ENCODE measurements at regions not wholly inside any gene's neighbourhood (a gene's known extent, or its start where the extent isn't known, plus 50 kb on each side); places are given as distances from the start of the nearest gene placed in this dataset.
"Not testable (repeated sequence)": the region's sequence is repeated elsewhere in the genome, so short reads cannot be mapped to it uniquely, and the experiment has no call there.

DNA sequence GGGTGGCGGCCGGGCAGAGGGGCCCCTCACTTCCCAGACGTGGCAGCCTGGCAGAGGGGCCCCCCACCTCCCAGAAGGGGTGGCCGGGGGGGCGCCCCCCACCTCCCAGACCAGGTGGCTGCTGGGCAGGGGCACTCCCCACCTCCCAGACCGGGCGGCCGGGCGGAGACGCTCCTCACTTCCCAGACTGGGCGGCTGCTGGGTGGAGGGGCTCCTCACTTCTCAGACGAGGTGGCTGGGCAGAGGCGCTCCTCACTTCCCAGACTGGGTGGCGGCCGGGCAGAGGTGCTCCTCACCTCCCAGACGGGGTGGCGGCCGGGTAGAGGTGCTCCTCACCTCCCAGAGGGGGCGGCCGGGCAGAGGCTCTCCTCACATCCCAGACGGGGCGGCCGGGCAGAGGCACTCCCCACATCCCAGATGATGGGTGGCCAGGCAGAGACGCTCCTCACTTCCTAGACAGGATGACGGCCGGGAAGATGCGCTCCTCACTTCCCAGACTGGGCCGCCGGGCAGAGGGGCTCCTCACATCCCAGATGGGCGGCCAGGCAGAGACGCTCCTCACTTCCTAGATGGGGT is 303.2 kb upstream of the DIPK2B start:
- not testable (repeated sequence) for DNase-seq (ENCODE audit: low read depth)

- DNase-seq (ENCODE audit: low read depth), result no peak
Observed at GRCh38 chrX:45502396-45502795, 301.7 kb upstream of the DIPK2B start.

DNA sequence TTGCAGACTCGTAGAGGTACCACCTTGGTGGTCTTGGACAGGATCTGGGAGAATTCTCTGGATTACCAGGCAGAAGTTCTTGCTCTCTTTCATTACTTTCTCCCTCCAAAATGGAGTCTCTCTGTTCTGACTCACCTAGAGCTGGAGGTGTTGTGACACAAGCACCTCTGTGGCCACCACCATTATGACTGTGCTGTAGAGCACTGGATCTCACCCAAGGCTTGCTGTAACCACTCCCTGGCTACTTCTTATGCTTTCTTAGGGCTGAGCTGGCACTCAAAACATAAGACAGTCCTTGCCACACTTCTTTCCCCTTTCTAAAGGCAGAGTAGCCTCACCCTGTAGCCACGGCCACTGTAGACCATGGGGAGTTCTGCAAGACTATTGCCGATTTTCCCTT is 296.6 kb upstream of the DIPK2B start:
- peak; percentile 33 for DNase-seq (ENCODE audit: low read depth)

DNA sequence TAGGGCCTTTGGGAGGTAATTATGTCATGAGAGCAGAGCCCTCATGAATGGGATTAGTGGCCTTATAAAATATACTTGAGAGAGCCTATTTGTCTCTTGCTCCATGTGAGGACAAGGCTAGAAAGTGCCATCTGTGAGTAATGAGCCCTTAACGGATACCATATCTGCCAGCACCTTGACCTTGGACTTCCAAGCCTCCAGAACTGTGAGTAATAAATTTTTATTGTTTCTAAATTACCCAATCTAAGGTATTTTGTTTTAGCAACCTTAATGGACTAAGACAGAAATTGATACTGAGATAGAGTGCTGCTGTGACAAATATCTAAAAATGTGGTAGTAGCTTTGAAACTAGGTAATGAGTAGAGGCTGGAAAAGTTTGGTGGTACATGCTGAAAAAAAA is 285.0 kb upstream of the DIPK2B start:
- no peak for DNase-seq (ENCODE audit: low read depth)

DNA sequence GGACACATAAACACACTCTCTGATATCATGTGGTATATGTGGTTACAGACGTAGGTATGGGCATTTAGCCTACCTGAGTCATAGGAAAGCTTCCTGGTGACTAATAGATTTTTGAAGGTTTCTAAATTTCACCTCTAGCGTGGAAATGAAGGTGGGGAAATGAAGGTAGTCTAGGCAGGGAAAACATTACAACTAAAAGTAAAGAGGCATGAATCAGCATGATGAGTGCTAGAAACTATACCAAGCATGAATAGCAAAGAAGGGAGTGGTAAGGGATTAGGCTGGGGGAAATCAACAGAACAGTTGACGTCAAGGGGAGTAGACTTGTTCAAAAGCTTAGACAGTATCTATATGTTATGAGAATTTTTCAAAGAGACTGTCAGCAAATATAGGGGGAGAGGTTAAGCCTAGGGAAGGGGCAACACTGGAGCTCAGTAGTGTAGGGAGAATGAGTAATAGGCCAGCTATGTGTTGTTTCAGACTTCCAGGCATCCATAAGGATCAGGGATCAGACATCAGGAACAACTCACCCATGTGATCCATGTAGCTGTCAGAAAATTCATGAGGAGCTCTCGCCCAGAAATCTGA is 279.3 kb upstream of the DIPK2B start:
- DNase-seq (ENCODE audit: low read depth), result peak; percentile 84

DNA sequence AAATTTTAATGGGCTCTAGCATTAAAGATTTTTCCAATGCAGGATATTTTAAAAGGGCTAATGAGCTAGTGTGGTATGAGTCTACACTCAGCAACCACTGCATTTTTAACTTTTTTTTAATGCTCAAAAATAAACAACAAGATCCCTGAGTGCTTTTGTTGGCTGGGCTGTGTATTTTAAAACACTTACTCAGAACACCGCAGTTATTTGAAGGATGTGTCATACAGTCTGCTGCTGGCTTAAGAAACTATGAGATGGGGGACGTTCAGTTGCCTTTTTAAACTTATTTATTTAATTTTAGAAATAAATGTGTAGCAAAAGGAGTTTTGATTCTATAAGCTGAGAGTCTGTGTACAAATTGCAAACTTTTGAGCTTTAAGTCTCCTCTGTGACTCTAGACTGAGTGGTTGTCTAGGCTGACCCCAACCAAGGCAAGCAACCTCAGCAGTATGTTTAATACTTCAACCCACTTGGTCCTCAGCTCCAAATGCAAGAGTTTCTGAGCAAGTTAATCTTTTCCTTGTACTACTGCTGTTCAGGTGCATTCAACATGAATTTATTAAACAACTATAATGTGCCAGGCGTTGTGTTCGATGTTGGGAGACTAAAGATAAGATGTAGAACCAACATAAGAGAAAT is 278.6 kb upstream of the DIPK2B start:
- peak; percentile 89 for DNase-seq (ENCODE audit: low read depth)

- peak; percentile 68 for DNase-seq (ENCODE audit: low read depth)
Observed at GRCh38 chrX:45472968-45473367, 272.3 kb upstream of the DIPK2B start.

GRCh38 chrX:45467537-45467936 is 266.9 kb upstream of the DIPK2B start:
- not testable (repeated sequence) for DNase-seq (ENCODE audit: low read depth)

DNA sequence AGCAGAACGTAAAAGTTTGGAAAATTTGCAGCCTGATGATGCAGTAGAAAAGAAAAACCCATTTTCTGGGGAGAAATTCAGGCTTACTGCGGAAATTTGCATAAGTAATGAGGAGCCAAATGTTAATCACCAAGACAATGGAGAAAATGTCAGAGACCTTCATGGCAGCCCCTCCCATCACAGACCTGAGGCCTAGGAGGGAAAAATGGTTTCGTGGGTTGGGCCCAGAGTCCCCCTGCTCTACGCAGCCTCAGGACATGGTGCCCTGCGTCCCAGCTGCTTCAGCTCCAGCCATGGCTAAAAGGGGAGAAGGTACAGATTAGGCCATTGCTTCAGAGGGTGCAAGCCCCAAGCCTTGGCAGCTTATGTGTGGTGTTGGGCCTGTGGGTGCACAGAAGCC is 255.1 kb upstream of the DIPK2B start:
- not testable (repeated sequence) for DNase-seq (ENCODE audit: low read depth)

DNA sequence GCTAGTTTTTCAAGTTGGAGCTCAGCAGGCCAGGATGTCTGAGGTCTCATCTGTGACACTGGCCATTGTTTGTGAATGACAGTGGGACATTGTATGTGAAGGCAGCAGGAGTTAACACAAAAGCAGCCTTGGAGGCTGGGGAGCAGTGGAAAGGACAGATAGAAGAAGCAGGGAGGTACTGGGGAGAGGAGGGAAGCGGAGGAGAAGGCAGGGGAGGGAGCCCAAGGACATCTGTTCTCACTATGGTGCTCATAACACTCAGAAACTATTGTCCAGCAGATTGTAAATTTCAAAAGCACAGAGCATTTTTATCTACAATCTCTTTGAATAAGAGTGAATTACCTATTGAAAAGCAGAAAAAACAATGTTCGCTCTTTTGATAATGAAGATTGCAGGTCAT is 253.6 kb upstream of the DIPK2B start:
- DNase-seq (ENCODE audit: low read depth), result no peak

DNA sequence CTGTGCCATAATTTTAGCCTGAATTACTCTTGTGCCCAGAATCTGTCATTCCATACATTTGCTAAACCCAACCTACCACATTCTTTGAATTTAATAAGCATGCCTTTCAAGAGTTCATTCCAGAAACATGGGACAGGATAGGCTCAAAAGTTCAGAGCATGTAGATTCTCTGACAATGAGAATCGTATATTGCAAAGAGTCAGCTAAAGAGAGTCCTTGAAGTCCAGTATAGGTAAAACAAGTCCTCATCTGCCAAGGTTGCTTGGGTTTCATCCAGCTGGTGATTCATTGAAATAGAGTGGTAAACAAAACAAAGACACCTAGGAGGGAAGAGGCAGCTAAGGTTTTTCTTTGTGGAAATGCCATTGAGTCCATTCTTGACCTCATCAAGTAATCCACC is 249.3 kb upstream of the DIPK2B start:
- no peak for DNase-seq (ENCODE audit: low read depth)

- no peak for DNase-seq (ENCODE audit: low read depth)
Observed at GRCh38 chrX:45447995-45448394, 247.3 kb upstream of the DIPK2B start.

DNA sequence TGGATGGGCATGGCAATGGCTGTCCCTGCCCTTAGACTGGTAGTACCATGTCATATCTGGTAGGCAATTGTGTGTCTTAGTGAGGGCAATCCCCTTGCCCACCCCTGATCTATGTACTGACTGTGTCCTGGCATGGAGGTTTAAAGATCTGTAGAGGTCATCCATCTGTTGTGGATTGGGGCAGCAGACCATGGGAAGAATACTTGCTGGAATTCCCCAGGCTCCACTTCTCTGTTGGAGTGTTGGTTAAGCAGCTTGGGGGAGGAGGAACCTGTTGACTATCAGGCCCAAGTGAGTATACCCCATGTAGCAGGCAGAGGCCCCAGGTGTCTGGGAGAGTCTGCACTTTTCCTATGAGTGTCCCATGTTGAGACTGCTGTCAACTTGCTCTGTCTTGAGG is 246.7 kb upstream of the DIPK2B start:
- no peak for DNase-seq (ENCODE audit: low read depth)

- DNase-seq (ENCODE audit: low read depth), result peak; percentile 88
Observed at GRCh38 chrX:45445745-45446412, 245.2 kb upstream of the DIPK2B start.

DNA sequence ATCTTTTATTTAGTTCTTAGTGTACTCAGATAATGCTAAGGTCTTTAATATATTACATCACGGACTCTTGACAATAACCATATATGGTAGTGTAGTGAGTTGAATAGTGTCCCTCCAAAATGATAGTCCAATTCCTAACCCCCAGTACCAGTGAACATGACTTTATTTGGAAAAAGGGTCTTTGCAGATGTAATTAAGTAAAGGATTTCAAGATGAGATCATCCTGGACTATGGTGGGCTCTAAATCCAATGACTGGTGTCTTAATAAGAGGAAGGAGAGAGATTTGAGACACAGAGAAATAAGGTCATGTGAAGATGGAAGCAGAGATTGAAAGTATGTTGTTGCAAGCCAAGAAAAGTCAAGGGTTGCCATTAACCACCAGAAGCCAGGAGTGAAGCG is 236.5 kb upstream of the DIPK2B start:
- DNase-seq (ENCODE audit: low read depth), result no peak

DNA sequence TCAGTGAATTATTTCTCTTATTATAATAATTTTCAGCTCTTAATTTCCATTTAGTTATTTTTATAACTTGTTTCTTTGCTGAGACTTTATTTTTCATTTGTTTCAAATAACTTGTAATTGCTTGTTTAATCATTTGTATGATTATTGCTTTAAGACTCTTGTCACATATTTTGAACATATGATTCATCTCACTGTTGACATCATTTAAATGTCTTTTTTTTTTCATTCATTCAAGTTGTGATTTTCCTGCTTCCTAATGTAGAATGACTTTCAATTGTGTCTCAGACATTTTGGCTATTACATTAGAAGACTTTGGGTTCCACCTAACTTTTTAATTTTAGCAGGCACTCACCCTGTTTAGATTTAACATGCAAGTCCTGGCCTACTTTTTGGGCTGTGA is 234.8 kb upstream of the DIPK2B start:
- no peak for DNase-seq (ENCODE audit: low read depth)

DNA sequence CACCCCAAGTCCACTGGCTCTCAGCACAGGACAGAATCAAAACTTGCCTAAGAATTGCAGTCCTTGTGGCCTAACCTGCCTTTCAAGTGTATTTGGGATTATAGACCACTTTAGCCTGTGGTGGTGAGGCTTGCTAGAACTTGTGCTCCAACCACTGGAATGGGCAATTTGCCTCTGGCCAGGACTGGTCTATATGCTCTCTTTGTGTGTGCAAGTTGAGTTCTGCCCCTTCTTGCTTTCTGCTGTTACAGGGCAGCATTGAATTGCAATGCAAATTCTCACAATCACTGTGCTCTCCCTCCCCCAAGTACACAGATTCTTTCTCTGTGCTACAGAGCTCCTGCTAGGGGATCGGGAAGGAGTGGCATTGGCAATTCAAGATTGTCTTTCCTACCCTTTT is 233.6 kb upstream of the DIPK2B start:
- DNase-seq (ENCODE audit: low read depth), result no peak

- DNase-seq (ENCODE audit: low read depth), result peak; percentile 59
Observed at GRCh38 chrX:45428831-45429230, 228.2 kb upstream of the DIPK2B start.

DNA sequence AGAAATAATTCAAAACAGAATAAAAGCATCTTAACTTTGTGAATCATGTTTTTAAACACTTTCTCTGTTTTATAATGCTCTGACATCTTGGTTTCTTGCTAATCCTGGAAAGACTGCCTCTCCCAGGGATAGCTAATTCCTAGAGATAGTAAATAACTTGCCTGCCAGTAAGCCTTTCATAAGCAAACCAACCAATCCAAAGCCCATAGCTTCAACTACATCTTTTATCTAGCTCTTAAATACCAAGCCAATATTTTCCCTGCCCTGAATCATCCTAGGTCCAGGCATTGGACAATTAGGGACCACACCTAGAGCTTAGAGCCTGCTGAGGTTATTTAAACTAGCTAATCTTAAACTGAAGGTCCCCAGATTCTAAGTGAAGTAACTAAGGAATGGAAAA is 223.7 kb upstream of the DIPK2B start:
- DNase-seq (ENCODE audit: low read depth), result no peak

- DNase-seq (ENCODE audit: low read depth), result peak; percentile 31
Observed at GRCh38 chrX:45422216-45422925, 221.7 kb upstream of the DIPK2B start.

GRCh38 chrX:45421806-45422205 is 221.1 kb upstream of the DIPK2B start:
- no peak for DNase-seq (ENCODE audit: low read depth)

DNA sequence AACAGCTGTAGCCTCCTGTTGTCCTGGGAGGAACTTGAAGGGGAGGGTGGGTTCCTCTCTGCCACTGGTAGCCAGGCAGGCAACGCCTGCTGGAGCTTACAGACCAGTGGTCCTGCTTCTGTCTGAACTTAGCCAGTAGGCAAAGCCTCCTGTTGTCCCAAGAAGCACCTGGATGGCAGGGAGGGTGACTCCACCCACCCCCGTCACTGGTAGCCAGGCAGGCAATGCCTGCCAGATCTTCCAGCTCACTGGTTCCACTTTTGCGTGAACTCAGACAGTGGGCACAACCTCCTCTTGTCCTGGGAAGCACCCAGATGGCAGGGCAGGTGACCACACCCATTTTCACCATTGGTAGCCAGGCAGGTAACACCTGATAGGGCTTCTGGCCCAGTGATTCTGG is 203.5 kb upstream of the DIPK2B start:
- DNase-seq (ENCODE audit: low read depth), result no peak
